ENCODE measurements at regions not wholly inside any gene's neighbourhood (a gene's known extent, or its start where the extent isn't known, plus 50 kb on each side); places are given as distances from the start of the nearest gene placed in this dataset.

- no peaks in the 10 kb centered on the region for H3K4me1 ChIP-seq
- FAIRE-seq (no peak), ATAC-seq (no peak), DNase-seq (no peak)
- TF ChIP-seq CTCF (IDR thresholded peaks at IDR 0.05): no peak
- H3K27me3 ChIP-seq: peaks cover 0 to 18% (median 0%) of the 10 kb centered on the region in 4 donors
- no peaks in the 10 kb centered on the region for H3K9me3 ChIP-seq
- H3K36me3 ChIP-seq: no peaks in the 10 kb centered on the region
- H3K27ac ChIP-seq: no peak overlapping the region
- intact Hi-C loops (cut with DNase I): no loop called here
- H3K4me3 ChIP-seq: no peak overlapping the region
- 53 to 54% methylated on average over 2 of the region's 2 CpGs for WGBS, 2 donors
Observed at GRCh38 chrX:132559101-132559500, 70.3 kb upstream of the MBNL3 start.

GRCh38 chrX:132539611-132540010, 50.8 kb upstream of the MBNL3 start:
- Histone ChIP-seq H3K4me1 (no peaks in the 10 kb centered on the region), H3K27me3 (peaks cover 0 to 7% (median 0%) of the 10 kb centered on the region in 4 donors), H3K9me3 (no peaks in the 10 kb centered on the region), H3K36me3 (no peaks in the 10 kb centered on the region), H3K4me3 (no peak overlapping the region), H3K27ac (no peak overlapping the region)
- FAIRE-seq (no peak), ATAC-seq (no peak), DNase-seq (no peak)
- intact Hi-C loops (cut with DNase I): no loop called here
- no peak for TF ChIP-seq CTCF (IDR thresholded peaks at IDR 0.05)
- WGBS, 2 donors: 57 to 85% methylated on average over 1 of the region's 1 CpG
